H54 (cell line): ENCODE measurements at regions not wholly inside any gene's neighbourhood (a gene's known extent, or its start where the extent isn't known, plus 50 kb on each side); places are given as distances from the start of the nearest gene placed in this dataset.
A peak's percentile ranks its signal among the peaks of the same experiment; 100 is the strongest.

Experiments used
- DNase-seq: peaks from one replicate; pipeline ENCODE4 v3.0.0; 2011; ENCODE audit warnings: low spot score, mixed read lengths; ENCODE audit not compliant: insufficient read length
- FAIRE-seq: peaks from 3 replicates; lab custom pipeline; 2011; peaks lifted over from hg19 to GRCh38; lab: Jason Lieb, UNC
- POLR2A ChIP-seq: IDR thresholded peaks from 2 replicates; pipeline ENCODE4 v1.6.1; 2011; ENCODE audit warnings: low read depth, mild to moderate bottlenecking, low read length

- DNase-seq (no peak), FAIRE-seq (no peak)
- no peak for TF ChIP-seq POLR2A
Observed at GRCh38 chr15:47974724-47975123, 146.1 kb upstream of the SLC24A5 start.

GRCh38 chr15:47975427-47975826 lies 145.4 kb upstream of the SLC24A5 start:
- FAIRE-seq: no peak
- no peak for DNase-seq
- TF ChIP-seq POLR2A: no peak

GRCh38 chr15:47983533-47983932 lies 137.3 kb upstream of the SLC24A5 start:
- FAIRE-seq: no peak
- TF ChIP-seq POLR2A: no peak
- DNase-seq: no peak

- FAIRE-seq (no peak), DNase-seq (no peak)
- TF ChIP-seq POLR2A: no peak
Observed at GRCh38 chr15:47985568-47985967, 135.2 kb upstream of the SLC24A5 start.

- TF ChIP-seq POLR2A: no peak
- no peak for FAIRE-seq
- DNase-seq: no peak
Observed at GRCh38 chr15:47987461-47987860, 133.3 kb upstream of the SLC24A5 start.

GRCh38 chr15:47987908-47988532 lies 132.8 kb upstream of the SLC24A5 start:
- no peak for TF ChIP-seq POLR2A
- FAIRE-seq: no peak
- peak; percentile 7 for DNase-seq

GRCh38 chr15:47988564-47988963 lies 132.2 kb upstream of the SLC24A5 start:
- FAIRE-seq (no peak), DNase-seq (no peak)
- no peak for TF ChIP-seq POLR2A

GRCh38 chr15:47990821-47991220 lies 130.0 kb upstream of the SLC24A5 start:
- TF ChIP-seq POLR2A: no peak
- DNase-seq (no peak), FAIRE-seq (no peak)

- no peak for FAIRE-seq
- no peak for TF ChIP-seq POLR2A
- DNase-seq: no peak
Observed at GRCh38 chr15:47991357-47991756, 129.4 kb upstream of the SLC24A5 start.

GRCh38 chr15:47993051-47993450 lies 127.7 kb upstream of the SLC24A5 start:
- no peak for FAIRE-seq
- no peak for DNase-seq
- TF ChIP-seq POLR2A: no peak

GRCh38 chr15:47997195-47998080 lies 123.4 kb upstream of the SLC24A5 start:
- no peak for TF ChIP-seq POLR2A
- DNase-seq (no peak), FAIRE-seq (no peak)

GRCh38 chr15:47998619-47999019 lies 122.2 kb upstream of the SLC24A5 start:
- FAIRE-seq (no peak), DNase-seq (no peak)

GRCh38 chr15:48001393-48002039 lies 119.3 kb upstream of the SLC24A5 start:
- FAIRE-seq (no peak), DNase-seq (no peak)
- no peak for TF ChIP-seq POLR2A

More at GRCh38 chr15:47998619-47999019, 122.2 kb upstream of the SLC24A5 start:
- no peak for TF ChIP-seq POLR2A

GRCh38 chr15:48002767-48003166 lies 118.0 kb upstream of the SLC24A5 start:
- DNase-seq (no peak), FAIRE-seq (no peak)
- no peak for TF ChIP-seq POLR2A
